Osteoblast (primary cell): ENCODE measurements at regions not wholly inside any gene's neighbourhood (a gene's known extent, or its start where the extent isn't known, plus 50 kb on each side); places are given as distances from the start of the nearest gene placed in this dataset.

Source experiments
- DNase-seq: peaks from one replicate; pipeline ENCODE4 v3.0.0; 2011; ENCODE audit warnings: low spot score, mixed read lengths; ENCODE audit not compliant: insufficient read length; ENCODE audit errors: missing footprints
- H2AFZ ChIP-seq: 2 replicates; pipeline ENCODE4 v1.6.0; 2011; ENCODE audit warnings: mild to moderate bottlenecking, low read length
- H3K27ac ChIP-seq: 2 replicates; pipeline ENCODE4 v1.5.1; 2011; ENCODE audit warnings: mild to moderate bottlenecking, low read depth, low read length, moderate library complexity
- H3K27me3 ChIP-seq: 2 replicates; pipeline ENCODE4 v1.6.0; 2012; ENCODE audit warnings: mild to moderate bottlenecking, control low read depth, inconsistent platforms, low read length, moderate library complexity; ENCODE audit not compliant: insufficient read depth
- H3K36me3 ChIP-seq: 2 replicates; pipeline ENCODE4 v1.5.1; 2011; ENCODE audit warnings: mild to moderate bottlenecking, low read length, control low read depth, moderate library complexity; ENCODE audit not compliant: insufficient read depth
- H3K4me1 ChIP-seq: 2 replicates; pipeline ENCODE4 v1.5.1; 2011; ENCODE audit warnings: mild to moderate bottlenecking, low read length, control low read depth, moderate library complexity; ENCODE audit not compliant: insufficient read depth
- H3K4me2 ChIP-seq: 2 replicates; pipeline ENCODE4 v1.6.0; 2011; ENCODE audit warnings: mild to moderate bottlenecking, low read length; ENCODE audit not compliant: insufficient read depth
- H3K4me3 ChIP-seq: fragments of 200-600 bp; sonication (generic); 3 replicates; pipeline ENCODE4 v1.5.1; 2012; ENCODE audit warnings: mild to moderate bottlenecking, low read length, inconsistent platforms; ENCODE audit not compliant: insufficient read depth
- H3K79me2 ChIP-seq: 2 replicates; pipeline ENCODE4 v1.6.0; 2012; ENCODE audit warnings: mild to moderate bottlenecking, low read length, control low read depth, inconsistent platforms; ENCODE audit not compliant: insufficient read depth
- H3K9me3 ChIP-seq: 2 replicates; pipeline ENCODE4 v1.5.1; 2011; ENCODE audit warnings: low read depth, low read length, control low read depth
- H4K20me1 ChIP-seq: 2 replicates; pipeline ENCODE4 v1.6.0; 2012; ENCODE audit warnings: mild to moderate bottlenecking, low read length, control low read depth; ENCODE audit not compliant: insufficient read depth
- TF ChIP-seq, protein P1 (sequence below): IDR thresholded peaks from 2 replicates; pipeline ENCODE4 v1.5.1; 2011; ENCODE audit warnings: mild to moderate bottlenecking, low read depth, low read length, moderate library complexity; ENCODE audit errors: extremely low read depth

DNA sequence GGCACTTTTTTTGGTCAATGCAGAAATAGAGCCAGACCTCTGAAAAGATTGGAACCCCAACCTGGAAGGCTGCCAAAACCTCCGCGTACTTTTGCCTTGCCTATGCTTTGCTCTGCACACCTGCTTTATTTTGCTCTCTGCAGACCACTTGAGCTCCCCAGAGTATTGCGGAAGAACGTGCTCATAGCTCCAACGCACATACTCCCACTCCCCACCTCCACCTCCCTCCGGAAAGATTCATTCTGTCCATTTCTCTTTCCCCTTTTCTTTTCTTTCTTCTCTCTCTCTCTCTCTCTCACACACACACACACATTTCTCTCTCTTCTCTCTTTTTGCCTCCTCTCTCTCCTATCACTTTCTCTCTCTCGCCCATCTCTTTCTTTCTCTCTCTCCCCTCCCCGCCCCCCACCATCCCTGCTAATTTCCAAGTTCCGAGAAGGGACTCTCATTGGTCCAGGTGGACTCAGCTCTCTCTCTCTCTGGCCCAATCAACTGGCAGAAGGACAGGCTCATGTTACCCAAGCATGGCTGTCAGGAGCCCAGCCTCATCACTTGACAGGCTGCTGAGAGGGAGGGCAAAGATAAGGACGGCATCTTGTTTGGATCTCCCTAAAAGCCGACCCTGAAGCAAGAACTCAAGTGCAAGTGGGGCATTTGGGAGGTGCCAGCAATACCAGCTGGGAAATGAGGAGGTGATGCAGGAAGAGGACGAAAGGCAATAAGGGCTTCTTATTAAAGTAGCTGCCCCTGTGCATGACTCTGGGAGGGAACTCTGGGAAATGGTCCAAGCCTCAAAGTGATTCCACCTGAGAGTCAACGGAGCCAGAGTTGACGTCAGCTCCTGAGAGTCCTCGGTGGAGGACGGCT lies 246.1 kb downstream of the LY86 start:
- H2AFZ ChIP-seq, result no peak overlapping the region
- DNase-seq, result no peak
- no peak overlapping the region for H3K4me2 ChIP-seq
- H3K27ac ChIP-seq, result no peak overlapping the region
- no peaks in the 10 kb centered on the region for H3K9me3 ChIP-seq
- no peak overlapping the region for H3K4me3 ChIP-seq
- H3K36me3 ChIP-seq, result no peaks in the 10 kb centered on the region
- H4K20me1 ChIP-seq, result no peaks in the 10 kb centered on the region
- peaks cover 3% of the 10 kb centered on the region for H3K27me3 ChIP-seq
- H3K79me2 ChIP-seq, result no peaks in the 10 kb centered on the region
- TF ChIP-seq, protein P1, sequence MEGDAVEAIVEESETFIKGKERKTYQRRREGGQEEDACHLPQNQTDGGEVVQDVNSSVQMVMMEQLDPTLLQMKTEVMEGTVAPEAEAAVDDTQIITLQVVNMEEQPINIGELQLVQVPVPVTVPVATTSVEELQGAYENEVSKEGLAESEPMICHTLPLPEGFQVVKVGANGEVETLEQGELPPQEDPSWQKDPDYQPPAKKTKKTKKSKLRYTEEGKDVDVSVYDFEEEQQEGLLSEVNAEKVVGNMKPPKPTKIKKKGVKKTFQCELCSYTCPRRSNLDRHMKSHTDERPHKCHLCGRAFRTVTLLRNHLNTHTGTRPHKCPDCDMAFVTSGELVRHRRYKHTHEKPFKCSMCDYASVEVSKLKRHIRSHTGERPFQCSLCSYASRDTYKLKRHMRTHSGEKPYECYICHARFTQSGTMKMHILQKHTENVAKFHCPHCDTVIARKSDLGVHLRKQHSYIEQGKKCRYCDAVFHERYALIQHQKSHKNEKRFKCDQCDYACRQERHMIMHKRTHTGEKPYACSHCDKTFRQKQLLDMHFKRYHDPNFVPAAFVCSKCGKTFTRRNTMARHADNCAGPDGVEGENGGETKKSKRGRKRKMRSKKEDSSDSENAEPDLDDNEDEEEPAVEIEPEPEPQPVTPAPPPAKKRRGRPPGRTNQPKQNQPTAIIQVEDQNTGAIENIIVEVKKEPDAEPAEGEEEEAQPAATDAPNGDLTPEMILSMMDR, result no peak
- no peaks in the 10 kb centered on the region for H3K4me1 ChIP-seq

DNA sequence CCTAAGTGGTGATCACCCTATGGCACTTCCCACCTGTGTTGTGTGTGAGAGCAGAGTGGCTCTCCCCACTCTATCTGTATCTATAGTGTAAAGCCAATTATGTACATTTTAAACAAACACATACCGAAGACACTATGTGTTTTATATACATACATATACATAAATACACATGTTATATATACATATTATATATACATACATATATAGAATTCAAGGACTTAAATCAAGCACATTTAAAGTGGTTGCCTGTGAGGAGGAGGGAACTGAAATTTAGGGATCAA lies 246.6 kb downstream of the LY86 start:
- no peak overlapping the region for H3K4me3 ChIP-seq
- no peaks in the 10 kb centered on the region for H3K79me2 ChIP-seq
- no peak overlapping the region for H3K27ac ChIP-seq
- H2AFZ ChIP-seq, result no peak overlapping the region
- H3K4me1 ChIP-seq, result no peaks in the 10 kb centered on the region
- peaks cover 3% of the 10 kb centered on the region for H3K27me3 ChIP-seq
- no peak for DNase-seq
- H3K4me2 ChIP-seq, result no peak overlapping the region
- no peaks in the 10 kb centered on the region for H3K9me3 ChIP-seq
- no peaks in the 10 kb centered on the region for H4K20me1 ChIP-seq
- TF ChIP-seq, protein P1, result no peak
- H3K36me3 ChIP-seq, result no peaks in the 10 kb centered on the region

DNA sequence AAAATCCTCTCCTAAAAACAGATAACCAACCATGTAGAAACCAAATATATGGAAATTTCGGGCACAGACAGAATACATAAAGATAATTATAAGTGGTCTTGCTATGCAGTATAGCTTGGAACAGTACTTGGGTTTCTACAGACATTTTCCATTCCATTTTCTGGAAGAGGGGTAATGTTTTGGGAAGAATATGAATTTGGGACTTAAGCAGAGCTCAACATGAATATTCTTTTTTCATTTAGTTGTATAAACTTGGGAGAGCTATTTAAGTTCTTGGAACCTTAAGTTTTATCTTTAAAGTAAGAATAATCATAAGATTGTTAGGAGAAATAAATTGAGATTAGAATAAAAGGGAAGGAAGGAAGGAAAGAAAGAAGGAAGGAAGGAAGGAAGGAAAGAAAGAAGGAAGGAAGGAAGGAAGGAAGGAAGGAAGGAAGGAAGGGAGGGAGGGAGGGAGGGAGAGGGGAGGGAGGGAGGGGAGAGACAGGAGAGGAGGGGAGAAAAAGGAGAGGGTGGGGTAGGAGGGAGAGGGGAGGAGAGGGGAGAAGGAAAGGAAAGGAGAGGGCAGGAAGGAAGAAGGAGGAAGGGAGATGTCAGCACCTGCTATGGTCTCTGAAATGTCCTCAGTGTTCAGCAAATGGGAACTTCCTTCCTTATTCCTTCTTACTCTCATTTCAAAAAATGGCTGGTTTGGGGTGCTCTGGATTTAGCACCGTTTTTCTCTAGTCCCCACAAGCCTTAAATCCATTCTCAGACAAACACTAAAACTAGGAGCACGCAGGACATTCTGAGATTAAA lies 248.3 kb downstream of the LY86 start:
- Histone ChIP-seq H3K9me3 (no peaks in the 10 kb centered on the region), H3K27ac (no peak overlapping the region), H3K36me3 (no peaks in the 10 kb centered on the region), H3K4me2 (no peak overlapping the region), H3K4me1 (no peaks in the 10 kb centered on the region), H2AFZ (no peak overlapping the region), H3K27me3 (peaks cover 11% of the 10 kb centered on the region), H4K20me1 (no peaks in the 10 kb centered on the region), H3K79me2 (no peaks in the 10 kb centered on the region), H3K4me3 (no peak overlapping the region)
- TF ChIP-seq, protein P1, result no peak
- DNase-seq, result no peak

DNA sequence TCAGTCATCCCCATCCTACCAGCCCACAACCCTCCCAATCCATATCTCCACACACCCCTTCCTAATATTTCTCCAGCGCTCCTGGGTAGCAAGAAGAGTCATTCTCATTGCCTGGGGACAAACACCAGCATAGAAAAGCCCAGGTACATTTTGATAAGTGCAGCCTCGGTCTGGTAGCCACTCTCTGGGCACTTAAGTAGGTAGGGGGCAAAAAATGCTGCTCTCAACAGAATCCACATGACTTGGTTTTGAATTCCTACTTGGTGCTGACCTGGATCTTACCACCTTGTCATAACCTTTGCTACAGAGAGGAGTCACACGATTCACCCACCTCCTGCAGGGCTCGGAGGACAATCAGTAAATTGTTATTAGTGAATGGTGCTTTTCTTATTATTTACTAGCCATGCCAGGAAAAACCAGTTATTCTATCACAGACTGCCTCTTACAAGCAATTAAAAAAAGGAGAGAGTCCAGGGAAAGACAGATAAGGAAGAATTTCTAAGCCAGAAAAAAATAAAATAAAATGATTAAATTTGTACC lies 249.1 kb downstream of the LY86 start:
- Histone ChIP-seq H3K4me2 (no peak overlapping the region), H2AFZ (no peak overlapping the region), H3K36me3 (no peaks in the 10 kb centered on the region), H4K20me1 (no peaks in the 10 kb centered on the region), H3K4me1 (no peaks in the 10 kb centered on the region), H3K79me2 (no peaks in the 10 kb centered on the region), H3K9me3 (no peaks in the 10 kb centered on the region), H3K27ac (no peak overlapping the region), H3K27me3 (peaks cover 14% of the 10 kb centered on the region), H3K4me3 (no peak overlapping the region)
- DNase-seq, result no peak
- TF ChIP-seq, protein P1, result no peak
